ENCODE measurements at regions not wholly inside any gene's neighbourhood (a gene's known extent, or its start where the extent isn't known, plus 50 kb on each side); places are given as distances from the start of the nearest gene placed in this dataset.
"Not testable (repeated sequence)": the region's sequence is repeated elsewhere in the genome, so short reads cannot be mapped to it uniquely, and the experiment has no call there.

GRCh38 chr2:230604158-230604557 lies 108.5 kb upstream of the CAB39 start:
- not testable (repeated sequence) for TF ChIP-seq CTCF (conservative IDR thresholded peaks at IDR 0.05 in 1 of 2, IDR thresholded peaks at IDR 0.05 in 1 of 2; ENCODE audit: extremely low read depth in 1 of 2, insufficient read depth in 1 of 2, low read depth in 1 of 2, low read length in 2 of 2); EZH2 (IDR thresholded peaks at IDR 0.05; ENCODE audit: borderline replicate concordance, low read length)
